HL-60 (cell line): ENCODE measurements at regions not wholly inside any gene's neighbourhood (a gene's known extent, or its start where the extent isn't known, plus 50 kb on each side); places are given as distances from the start of the nearest gene placed in this dataset.

Experiments
- DNase-seq, 2 experiments: peaks; one replicate each; pipeline ENCODE4 v3.0.0-alpha.2; 2010 to 2020; ENCODE audit warnings: low read depth in 1 of 2, low spot score in 1 of 2
- H3K27ac ChIP-seq: fragments of 250-450 bp; sonication (Bioruptor Pico); replicated peaks from 2 replicates; pipeline ENCODE4 v1.5.1; 2020; ENCODE audit warnings: mild to moderate bottlenecking, moderate library complexity
- H3K27me3 ChIP-seq: fragments of 250-450 bp; sonication (Bioruptor Pico); 2 replicates; pipeline ENCODE4 v1.5.1; 2021; ENCODE audit warnings: mild to moderate bottlenecking, moderate library complexity; ENCODE audit not compliant: insufficient read depth, poor library complexity, severe bottlenecking
- H3K4me3 ChIP-seq: replicated peaks from 2 replicates; pipeline ENCODE4 v1.5.1; 2011; ENCODE audit warnings: mild to moderate bottlenecking, control low read depth, low read length; ENCODE audit not compliant: insufficient read depth
- GABPA ChIP-seq: IDR thresholded peaks from 2 replicates; pipeline ENCODE4 v1.6.1; 2012; ENCODE audit warnings: low read depth
- POLR2AphosphoS5 ChIP-seq: IDR thresholded peaks from 2 replicates; pipeline ENCODE4 v1.6.1; 2012; ENCODE audit warnings: low read depth
- SPI1 ChIP-seq: IDR thresholded peaks from 2 replicates; pipeline ENCODE4 v1.6.1; 2012; ENCODE audit warnings: low read depth, mild to moderate bottlenecking, borderline replicate concordance
- TF ChIP-seq, protein P1 (sequence below): IDR thresholded peaks from one replicate; pipeline ENCODE4 v1.5.1; 2011; ENCODE audit warnings: low read length, control low read depth, inconsistent platforms; ENCODE audit not compliant: insufficient read depth
- TF ChIP-seq, protein P2 (sequence below): IDR thresholded peaks from 2 replicates; pipeline ENCODE4 v1.6.1; 2012; ENCODE audit warnings: low read depth; ENCODE audit not compliant: insufficient replicate concordance

DNA sequence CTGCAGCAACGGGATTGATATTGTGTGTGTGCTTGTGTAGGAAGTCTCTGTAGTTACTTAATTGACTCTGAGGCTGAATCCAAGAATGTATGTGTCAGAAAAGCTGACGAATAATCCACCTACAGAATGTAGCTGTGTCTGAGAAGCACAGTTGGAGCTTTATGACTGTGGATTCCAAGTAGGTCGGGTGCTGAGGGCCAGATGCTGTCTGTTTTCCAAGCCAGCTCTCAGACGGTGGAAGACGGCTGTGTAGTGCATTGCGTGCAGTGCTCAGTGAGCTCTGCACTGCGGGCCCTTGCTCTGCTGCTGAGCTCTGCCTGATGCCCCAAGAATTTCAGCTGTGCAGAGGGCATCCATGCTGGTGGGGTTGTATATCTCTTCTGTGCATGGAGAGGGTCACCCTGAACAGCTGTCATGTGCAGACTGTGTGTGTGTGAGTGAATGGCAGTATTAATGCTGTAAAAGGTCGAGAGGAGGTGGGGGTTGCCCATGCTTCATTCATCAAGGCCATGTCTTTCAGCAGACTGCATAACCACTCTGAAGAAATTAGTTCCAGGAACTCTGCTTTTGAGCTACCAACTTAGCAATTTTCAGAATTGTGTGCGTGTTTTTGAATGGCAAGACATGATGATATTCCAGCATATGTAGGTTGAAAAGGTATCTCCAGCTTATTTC, 154.1 kb upstream of the USP9Y start:
- Histone ChIP-seq H3K27ac (no peak overlapping the region), H3K27me3 (no peaks in the 10 kb centered on the region), H3K4me3 (no peak overlapping the region)
- TF ChIP-seq, protein P1, sequence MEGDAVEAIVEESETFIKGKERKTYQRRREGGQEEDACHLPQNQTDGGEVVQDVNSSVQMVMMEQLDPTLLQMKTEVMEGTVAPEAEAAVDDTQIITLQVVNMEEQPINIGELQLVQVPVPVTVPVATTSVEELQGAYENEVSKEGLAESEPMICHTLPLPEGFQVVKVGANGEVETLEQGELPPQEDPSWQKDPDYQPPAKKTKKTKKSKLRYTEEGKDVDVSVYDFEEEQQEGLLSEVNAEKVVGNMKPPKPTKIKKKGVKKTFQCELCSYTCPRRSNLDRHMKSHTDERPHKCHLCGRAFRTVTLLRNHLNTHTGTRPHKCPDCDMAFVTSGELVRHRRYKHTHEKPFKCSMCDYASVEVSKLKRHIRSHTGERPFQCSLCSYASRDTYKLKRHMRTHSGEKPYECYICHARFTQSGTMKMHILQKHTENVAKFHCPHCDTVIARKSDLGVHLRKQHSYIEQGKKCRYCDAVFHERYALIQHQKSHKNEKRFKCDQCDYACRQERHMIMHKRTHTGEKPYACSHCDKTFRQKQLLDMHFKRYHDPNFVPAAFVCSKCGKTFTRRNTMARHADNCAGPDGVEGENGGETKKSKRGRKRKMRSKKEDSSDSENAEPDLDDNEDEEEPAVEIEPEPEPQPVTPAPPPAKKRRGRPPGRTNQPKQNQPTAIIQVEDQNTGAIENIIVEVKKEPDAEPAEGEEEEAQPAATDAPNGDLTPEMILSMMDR, result no peak
- TF ChIP-seq POLR2AphosphoS5, result no peak
- TF ChIP-seq GABPA, result no peak
- no peak for TF ChIP-seq SPI1
- TF ChIP-seq, protein P2, sequence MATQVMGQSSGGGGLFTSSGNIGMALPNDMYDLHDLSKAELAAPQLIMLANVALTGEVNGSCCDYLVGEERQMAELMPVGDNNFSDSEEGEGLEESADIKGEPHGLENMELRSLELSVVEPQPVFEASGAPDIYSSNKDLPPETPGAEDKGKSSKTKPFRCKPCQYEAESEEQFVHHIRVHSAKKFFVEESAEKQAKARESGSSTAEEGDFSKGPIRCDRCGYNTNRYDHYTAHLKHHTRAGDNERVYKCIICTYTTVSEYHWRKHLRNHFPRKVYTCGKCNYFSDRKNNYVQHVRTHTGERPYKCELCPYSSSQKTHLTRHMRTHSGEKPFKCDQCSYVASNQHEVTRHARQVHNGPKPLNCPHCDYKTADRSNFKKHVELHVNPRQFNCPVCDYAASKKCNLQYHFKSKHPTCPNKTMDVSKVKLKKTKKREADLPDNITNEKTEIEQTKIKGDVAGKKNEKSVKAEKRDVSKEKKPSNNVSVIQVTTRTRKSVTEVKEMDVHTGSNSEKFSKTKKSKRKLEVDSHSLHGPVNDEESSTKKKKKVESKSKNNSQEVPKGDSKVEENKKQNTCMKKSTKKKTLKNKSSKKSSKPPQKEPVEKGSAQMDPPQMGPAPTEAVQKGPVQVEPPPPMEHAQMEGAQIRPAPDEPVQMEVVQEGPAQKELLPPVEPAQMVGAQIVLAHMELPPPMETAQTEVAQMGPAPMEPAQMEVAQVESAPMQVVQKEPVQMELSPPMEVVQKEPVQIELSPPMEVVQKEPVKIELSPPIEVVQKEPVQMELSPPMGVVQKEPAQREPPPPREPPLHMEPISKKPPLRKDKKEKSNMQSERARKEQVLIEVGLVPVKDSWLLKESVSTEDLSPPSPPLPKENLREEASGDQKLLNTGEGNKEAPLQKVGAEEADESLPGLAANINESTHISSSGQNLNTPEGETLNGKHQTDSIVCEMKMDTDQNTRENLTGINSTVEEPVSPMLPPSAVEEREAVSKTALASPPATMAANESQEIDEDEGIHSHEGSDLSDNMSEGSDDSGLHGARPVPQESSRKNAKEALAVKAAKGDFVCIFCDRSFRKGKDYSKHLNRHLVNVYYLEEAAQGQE, result no peak
- no peak for DNase-seq

DNA sequence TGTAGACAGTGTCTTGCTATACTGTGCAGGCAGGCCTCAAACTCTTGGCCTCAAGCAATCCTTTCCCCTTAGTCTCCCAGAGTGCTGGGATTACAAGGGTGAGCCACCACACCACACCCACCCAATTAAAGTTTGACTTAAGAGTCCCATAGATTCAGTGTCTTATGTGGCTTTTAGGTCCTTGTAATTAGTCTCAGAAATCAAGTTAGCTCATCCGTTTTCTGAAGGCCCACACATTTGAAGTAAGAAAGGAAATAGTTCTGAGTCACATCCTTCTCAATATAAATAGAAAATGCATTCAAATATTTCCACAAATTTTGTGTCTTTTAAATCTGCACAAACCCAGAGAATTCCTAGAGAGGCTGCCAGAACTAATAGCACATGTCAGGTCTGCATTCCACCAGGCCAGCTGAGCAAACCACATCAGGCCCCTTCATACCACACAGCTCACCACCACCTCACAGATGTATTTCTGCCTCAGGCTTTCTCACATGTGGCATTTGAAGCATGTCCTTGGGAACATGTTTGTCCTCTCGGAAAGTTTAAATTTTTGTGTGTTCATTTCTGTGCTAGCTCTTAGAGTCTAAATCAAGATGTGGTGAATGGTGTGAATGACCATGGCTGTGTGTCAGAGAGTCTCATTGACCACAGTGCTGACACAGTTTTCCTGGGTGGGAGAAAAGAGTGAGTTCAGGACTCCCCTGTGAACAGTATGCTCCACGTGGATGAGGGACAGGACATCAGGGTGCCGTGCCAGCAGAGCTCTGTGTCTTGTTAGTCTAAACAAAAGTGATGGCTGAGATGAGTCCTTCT, 148.4 kb upstream of the USP9Y start:
- Histone ChIP-seq H3K27ac (no peak overlapping the region), H3K4me3 (no peak overlapping the region), H3K27me3 (no peaks in the 10 kb centered on the region)
- TF ChIP-seq, protein P1, result no peak
- TF ChIP-seq, protein P2, result no peak
- no peak for TF ChIP-seq POLR2AphosphoS5
- TF ChIP-seq GABPA, result no peak
- no peak for TF ChIP-seq SPI1
- no peak for DNase-seq

DNA sequence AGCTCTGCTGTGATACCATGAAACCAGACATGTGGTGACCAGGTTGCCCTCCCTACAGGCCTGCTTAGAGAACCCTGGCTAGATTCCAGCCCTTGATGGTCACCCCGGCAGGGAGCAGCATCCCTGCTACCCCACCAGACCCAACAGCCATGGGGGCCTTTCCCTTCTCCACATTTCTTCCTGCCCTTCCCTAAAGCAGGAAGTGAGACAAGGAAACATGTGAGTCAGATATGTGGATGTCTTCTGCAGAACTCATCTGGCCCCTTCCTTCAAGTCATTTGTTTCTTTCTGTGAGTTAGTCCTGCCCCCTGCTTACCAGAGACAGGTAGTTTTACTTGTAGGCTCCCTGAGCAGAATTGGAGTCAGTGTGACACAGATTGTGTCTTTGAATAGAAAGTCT, 147.1 kb upstream of the USP9Y start:
- no peaks in the 10 kb centered on the region for H3K27me3 ChIP-seq
- no peak for DNase-seq
- no peak overlapping the region for H3K27ac ChIP-seq
- no peak overlapping the region for H3K4me3 ChIP-seq
- TF ChIP-seq SPI1 (no peak), GABPA (no peak)

DNA sequence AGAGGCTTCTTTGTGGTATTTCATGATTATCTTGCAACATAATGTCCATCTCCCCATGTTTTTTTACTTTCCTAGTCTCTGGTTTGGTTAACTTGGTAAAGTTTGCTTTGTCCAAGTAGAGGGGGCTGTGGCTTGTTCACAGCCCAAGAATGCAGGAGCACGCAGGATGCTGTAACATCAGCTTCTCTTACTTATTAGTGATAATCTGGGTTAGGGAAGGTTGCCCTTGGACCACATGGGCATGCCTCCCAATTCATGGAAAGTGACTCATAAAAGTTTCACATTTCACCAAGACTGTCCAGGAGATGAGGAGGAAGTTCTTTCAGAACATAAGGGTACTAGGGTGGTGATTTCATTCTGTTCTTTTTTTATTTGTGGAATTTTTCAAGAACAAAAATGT, 146.0 kb upstream of the USP9Y start:
- DNase-seq, result no peak
- TF ChIP-seq, protein P1, result no peak
- no peak for TF ChIP-seq SPI1
- no peak for TF ChIP-seq GABPA
- no peak for TF ChIP-seq POLR2AphosphoS5
- TF ChIP-seq, protein P2, result no peak
- no peak overlapping the region for H3K4me3 ChIP-seq
- H3K27ac ChIP-seq, result no peak overlapping the region
- H3K27me3 ChIP-seq, result no peaks in the 10 kb centered on the region
